ENCODE measurements at regions not wholly inside any gene's neighbourhood (a gene's known extent, or its start where the extent isn't known, plus 50 kb on each side); places are given as distances from the start of the nearest gene placed in this dataset.
"Not testable (repeated sequence)": the region's sequence is repeated elsewhere in the genome, so short reads cannot be mapped to it uniquely, and the experiment has no call there.

GRCh38 chr16:32870628-32871027, 194.7 kb upstream of the TP53TG3 start:
- not testable (repeated sequence) for TF ChIP-seq POLR2AphosphoS5 (IDR thresholded peaks at IDR 0.05; ENCODE audit: low read depth, low read length); CTCF (IDR thresholded peaks at IDR 0.05); REST (IDR thresholded peaks at IDR 0.05; ENCODE audit: insufficient read depth in 1 of 2, low read depth in 2 of 2, low read length in 1 of 2); TCF7L2 (IDR thresholded peaks at IDR 0.05; ENCODE audit: low read depth, low read length); SIN3A (IDR thresholded peaks at IDR 0.05; ENCODE audit: borderline replicate concordance, insufficient read depth, low read depth, low read length)

All from Panc1 (cell line).